GM18508 (cell line): ENCODE measurements at regions not wholly inside any gene's neighbourhood (a gene's known extent, or its start where the extent isn't known, plus 50 kb on each side); places are given as distances from the start of the nearest gene placed in this dataset.
"Not testable (repeated sequence)": the region's sequence is repeated elsewhere in the genome, so short reads cannot be mapped to it uniquely, and the experiment has no call there.

Source experiments
- ATAC-seq: cut with Tn5 transposase; IDR thresholded peaks from one replicate; pipeline ENCODE4 v1.9.1; 2021; ENCODE audit warnings: moderate number of reproducible peaks; ENCODE audit not compliant: insufficient read depth, unreplicated experiment

DNA sequence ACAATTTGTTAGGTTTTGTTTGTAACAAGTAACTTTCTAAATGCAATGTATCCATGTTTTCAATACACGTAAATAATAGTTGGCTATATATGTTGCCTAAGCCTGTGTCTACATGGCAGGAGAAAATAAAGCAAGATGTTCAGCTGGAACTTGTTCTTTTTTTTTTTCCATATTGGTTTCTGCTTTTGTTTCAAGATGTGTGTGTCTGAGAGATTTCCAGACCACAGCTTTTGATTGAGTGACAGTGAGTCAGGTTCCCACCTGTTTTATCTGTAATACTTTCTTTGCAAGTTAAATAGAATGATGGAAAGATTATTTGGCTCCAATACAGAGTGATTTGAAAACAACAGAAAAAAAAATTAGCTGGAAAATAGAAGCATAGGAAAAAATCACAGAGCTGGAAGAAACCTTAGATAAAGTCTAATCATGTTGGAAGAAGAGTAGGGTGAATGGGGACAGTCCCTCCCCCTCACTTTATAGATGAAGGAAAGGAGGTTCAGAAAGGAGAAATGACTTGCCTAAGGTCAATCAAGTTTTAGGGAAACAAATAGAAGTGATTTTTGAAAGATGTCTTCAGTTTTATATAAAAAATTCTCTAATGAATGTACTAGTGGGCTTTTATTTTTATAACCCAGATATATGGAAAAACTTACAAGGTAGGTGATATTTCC, 150.9 kb upstream of the STMND1 start:
- no peak for ATAC-seq

DNA sequence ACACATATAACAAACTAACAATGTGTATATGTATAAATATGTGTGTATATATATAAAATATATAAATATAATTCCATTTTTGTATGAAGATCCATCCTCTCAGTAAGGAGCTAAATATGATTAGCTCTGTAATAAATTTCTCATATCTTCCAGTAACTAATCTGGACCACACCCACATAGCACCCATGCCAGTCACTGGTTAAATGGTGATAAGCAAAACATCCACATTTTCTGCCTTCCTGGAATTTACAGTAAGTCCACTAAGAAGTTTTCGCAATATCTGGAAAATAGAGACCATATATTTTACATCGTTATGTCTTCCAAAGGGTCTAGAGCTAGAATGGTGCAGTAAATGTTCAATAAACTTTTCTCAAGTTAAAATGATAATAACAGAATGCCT, 151.5 kb upstream of the STMND1 start:
- ATAC-seq = no peak

DNA sequence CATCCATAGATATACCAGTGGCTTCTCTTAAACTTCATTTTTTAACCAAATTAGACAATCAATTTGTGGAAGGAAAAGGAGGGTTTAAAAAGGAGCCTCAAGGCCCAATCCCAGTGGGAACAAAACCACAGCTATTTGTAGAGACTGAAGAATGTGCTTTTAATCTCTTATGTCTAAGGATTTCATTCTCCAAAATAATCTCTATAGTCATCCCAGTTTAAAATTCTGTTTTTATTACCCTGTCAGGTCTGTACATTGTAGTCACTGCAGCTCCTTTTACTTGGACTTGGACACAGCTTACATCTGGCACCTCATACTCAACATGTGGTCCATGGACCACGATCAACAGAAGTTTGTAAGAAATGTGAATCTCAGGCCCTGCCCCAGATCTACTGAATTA, 152.1 kb upstream of the STMND1 start:
- no peak for ATAC-seq

DNA sequence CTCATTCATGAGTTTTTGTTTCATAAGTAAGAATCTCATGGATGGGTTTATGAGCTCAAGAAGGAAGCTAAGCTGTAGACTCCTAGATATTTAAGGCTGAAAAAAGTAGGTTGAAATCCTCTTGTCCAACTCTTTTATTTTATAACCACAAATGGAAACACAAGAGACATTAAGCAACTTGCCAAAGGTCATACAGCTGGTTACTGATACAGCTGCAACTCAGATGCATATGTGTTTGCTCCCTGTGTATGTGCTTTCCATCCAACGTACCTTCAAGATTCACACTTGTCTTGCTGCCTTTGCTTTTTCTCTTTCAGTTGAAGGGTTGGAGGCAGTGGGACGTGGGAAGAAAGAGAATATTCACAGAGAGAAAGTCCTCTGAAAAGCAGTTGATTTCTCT, 153.5 kb upstream of the STMND1 start:
- ATAC-seq = no peak

DNA sequence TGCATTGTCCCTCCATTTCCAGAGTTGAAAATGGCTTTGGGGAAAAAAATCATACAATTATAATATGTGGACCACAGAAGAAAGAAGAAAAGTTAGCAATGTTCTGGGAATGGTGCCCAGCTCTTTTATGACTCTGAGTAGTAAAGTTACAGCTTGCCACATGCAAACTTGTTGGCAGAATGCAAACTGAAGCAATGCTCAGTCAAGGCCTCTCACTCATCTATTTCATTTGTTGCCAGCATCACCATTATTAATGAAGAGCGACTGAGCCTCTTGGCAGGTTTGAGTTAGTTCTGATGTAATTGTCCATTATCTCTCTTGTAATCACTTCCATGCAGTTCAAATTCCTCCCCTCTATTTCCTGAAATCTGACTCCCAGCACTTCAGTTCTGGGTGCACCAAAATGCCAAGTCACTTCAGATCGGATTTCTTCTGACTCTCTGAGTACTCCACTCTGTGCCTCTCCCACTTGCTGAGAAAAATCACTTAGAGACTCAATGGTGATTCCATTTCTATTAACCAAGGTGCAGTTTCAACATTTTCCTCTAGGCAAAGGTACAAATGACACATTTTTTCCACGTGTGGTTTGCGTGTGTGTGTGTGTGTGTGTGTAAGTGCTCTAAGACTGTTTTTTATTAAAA, 154.4 kb upstream of the STMND1 start:
- ATAC-seq = no peak

DNA sequence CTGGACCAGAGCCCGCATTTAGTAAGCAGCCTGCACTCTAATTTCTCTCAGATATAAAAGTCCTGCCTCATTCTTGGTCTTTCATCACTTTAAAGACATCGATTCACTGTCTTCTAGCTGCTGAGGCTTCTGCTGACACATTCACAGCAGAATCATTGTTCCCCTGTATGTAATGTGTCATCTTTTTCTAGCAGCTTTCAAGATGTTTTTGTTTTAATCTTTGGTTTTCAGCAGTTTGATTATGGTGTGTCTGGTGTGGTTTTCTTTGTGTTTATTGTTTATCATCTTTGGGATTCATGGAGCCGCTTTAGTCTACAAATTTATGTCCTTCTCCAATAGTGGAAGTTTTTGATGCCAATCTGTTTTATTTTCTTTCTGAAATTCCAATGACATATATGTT, 157.3 kb upstream of the STMND1 start:
- no peak for ATAC-seq

DNA sequence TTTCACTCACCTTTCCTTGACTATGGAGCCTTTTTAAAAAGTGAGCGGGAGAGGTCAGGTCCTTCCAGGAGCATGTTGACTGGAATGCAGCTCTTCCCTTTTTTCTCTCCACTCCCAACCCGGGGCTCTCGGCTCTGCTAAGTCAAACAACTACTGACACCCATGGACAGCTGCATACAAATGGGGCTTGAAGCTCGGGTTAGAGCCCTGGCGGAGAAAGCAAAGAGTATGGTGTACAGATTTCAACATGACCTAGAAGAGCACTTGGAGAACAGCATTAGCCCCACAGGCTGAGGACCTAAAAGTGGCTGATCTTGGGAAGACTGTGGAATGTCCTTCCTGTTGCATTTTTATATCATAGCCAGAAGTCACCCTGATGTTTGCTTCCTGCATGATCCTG, 162.0 kb upstream of the STMND1 start:
- ATAC-seq = no peak

DNA sequence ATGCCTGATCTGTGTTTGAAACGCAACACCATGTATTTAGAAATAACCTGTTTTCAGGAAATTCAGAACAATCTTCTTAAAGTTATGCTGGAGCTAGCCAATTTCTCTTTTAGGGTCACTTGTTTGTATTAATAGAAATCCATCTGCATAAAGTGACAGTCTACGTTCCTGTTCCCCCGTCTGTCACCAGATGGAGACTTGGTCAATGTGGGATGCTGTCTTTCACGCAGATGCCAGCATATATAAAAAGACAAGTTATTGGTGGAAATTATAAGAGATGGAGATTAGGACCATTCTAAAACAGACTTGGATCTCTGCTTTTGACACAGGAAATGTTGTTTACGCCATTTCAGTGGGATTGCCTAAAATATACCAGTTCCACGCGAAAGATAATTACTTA, 162.5 kb upstream of the STMND1 start:
- no peak for ATAC-seq

DNA sequence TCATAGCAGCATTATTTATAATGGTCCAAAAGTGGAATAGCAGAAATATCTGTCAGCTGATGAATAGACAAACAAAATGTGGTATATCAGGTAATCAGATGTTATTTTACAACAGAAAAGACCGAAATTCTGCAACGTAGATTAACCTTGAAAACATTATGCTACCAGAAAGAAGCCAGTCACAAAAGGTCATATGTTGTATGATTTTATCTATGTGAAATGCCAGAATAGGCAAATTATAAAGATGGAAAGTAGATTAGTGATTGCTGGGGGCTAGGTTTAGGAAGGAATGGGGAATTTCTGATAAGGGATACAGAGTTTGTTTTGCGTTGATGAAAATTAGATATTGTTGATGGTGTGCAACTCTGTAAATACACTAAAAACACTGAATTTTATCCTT, 165.0 kb upstream of the STMND1 start:
- ATAC-seq = no peak

DNA sequence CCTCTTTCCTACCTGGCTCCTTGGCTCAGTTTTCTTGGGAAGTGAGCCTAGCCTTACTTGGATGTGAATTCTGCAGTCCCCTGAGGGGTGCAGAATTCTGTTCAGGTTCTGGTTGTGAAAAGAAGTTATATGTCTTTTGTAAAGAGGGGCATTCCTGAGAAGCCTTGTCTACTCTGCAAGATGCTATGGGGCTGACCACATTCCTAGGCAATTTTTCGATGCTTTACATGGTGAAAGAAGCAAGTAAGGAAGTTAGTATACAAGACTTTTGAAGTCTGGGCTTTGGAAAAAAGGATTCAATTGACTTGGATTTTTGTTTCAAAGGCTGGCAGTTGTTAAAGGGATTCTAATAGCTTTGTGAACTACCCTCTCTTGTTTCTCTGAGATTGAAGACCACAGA, 167.9 kb upstream of the STMND1 start:
- ATAC-seq = no peak

DNA sequence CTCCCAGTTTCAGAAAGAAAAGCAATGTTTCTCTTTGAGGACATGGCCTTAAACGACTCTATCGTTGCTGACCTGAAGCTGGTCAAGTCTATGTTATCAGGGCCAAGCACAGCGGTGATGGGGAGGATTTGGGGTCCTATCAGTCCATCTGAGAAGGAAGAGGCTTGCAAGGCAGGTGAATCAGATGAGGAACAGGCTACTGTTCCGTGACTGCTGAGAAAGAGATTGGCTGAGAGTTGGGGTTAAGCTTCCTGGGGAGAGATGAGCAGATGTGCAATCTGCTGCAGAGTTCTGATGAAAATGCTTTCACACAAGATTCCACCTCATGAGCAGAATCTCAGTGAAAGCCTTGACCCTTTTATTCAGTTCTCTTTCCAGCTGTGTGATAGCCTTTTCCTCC, 168.3 kb upstream of the STMND1 start:
- ATAC-seq = no peak

DNA sequence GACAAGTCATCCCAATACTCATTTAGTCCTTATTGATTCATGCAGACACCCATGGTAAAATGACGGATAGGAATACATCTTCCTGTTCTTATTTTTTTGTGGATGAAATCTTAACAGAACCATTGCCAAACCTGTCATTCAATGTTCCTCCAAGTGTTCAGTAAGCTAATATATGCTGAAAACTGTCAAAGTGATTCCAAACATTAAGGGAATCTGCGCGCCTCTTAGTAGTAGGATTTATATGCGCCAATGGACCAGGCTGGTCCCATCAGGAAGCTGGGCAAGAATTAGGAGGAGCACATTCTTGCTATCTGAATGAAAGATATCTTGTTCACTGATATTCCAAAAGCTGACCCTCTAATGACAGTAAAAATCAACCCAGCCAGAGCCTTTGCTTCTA, 168.9 kb upstream of the STMND1 start:
- no peak for ATAC-seq

DNA sequence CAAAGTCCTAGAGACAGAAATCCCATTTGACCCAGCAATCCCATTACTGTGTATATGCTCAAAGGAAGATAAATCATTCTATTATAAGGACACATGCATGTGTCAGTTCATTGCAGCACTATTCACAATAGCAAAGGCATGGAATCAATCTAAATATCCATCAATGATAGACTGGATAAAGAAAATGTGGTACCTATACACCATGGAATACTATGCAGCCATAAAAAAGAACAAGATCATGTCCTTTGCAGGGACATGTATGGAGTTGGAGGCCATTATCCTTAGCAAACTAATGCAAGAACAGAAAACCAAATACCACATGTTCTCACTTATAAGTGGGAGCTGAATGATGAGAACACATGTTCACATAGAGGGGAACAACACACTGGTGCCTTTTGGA, 169.8 kb upstream of the ATXN1 start:
- not testable (repeated sequence) for ATAC-seq

DNA sequence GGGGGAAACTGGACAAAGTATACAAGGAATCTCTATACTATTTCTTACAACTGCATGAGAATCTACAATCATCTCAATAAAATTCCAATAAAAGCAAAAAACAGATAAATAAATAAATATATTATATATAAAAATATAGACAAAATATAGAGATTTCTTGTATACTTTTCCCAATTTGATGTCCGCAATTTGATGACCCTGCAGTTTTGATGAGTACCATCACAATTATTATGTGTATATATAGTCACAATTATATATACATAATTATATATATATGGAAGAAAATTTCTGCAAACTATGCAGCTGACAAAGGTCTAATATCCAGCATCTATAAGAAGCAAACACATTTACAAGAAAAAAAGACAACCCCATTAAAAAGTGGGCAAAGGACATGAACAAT, 169.2 kb upstream of the ATXN1 start:
- ATAC-seq = no peak

DNA sequence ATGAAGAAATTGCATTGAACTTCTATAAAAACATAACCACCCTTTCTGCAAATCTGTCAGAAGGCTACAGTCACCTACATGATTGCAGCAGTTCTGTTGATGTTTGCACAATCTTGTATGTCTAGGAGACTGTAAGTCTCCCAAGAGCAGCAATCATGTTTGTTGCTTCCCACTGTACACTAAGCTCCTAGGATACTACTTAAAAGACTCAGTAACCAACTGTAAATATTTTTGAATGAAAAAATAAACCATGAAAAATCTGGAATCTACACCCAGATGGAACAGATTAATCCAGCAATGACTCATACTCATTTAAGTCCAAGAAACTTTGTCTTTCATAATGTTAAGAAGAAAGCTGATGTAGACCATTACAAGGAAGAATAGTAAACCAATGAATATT, 168.5 kb upstream of the ATXN1 start:
- ATAC-seq = no peak

DNA sequence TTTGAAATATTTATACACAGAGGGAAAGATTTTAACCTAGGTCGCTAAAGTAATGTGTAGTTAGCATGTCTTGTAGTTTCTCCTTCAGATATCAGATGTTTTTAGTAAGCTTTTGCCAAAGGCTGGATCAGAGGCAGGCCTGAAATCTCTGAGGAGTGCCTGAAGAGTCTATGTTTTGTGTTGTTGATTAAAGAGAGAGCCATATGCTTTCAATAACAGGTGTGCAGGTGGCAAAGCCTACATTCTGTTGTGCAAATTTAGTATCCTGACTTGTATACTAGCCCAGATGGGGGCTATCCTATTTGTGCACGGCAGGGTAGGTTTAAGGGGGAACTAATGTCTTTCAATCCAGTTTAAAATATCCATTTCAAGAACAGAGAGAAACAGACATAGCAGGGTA, 167.1 kb upstream of the ATXN1 start:
- ATAC-seq = no peak

DNA sequence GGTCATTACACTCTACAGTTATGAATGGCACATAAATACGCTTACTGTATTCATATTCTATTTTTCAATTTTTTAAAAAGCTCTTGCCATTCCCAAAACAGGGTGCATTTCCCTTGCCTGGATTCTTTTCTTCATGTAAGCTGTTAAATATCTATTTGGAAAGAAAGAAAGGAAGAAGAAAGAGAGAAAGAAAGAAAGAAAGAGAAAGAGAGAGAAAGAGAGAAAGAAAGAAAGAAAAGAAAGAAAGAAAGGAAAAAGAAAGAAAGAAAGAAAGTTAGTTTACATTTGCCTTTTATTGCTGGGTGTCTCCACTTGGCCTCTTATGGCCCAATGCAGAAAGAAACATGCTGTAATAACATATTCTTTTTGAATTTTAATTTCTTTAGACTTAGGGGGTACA, 165.9 kb upstream of the ATXN1 start:
- ATAC-seq = no peak

DNA sequence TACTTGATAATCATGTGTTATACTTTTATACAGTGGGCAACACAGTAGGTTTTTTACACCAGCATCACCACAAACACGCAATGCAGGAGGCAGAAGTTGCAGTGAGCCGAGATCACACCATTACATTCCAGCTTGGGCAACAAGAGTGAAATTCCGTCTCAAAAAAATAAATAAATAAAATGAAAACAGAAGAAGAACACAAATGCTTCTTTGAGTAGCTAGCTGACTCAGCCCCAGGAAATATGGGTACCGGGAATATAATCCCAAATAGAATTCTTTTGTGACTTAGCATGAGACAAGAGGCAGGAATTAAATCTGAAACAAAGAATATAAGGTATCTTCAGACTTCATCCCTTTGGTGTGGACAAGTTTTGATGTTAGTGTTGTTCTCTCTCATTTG, 164.2 kb upstream of the ATXN1 start:
- ATAC-seq = no peak

DNA sequence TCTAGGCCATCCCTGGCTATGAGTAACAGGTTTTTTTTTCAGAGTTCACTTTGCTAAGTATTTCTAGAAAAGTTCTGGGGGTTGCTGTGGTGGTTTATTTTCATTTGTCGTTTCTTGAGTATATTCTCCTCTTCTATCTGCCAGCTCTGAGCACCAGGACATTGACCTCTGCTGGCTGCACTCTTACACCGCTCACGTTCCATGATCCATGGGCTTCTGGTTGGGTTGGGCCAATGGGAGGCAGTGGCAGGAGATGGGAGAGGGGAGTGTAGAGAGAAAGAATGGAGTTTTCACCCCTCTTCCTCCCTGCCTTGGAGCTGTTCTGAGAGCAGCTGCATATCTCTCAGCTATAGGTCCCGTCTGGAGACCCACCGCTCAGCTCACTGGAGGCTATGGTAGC, 161.0 kb upstream of the ATXN1 start:
- ATAC-seq = no peak

DNA sequence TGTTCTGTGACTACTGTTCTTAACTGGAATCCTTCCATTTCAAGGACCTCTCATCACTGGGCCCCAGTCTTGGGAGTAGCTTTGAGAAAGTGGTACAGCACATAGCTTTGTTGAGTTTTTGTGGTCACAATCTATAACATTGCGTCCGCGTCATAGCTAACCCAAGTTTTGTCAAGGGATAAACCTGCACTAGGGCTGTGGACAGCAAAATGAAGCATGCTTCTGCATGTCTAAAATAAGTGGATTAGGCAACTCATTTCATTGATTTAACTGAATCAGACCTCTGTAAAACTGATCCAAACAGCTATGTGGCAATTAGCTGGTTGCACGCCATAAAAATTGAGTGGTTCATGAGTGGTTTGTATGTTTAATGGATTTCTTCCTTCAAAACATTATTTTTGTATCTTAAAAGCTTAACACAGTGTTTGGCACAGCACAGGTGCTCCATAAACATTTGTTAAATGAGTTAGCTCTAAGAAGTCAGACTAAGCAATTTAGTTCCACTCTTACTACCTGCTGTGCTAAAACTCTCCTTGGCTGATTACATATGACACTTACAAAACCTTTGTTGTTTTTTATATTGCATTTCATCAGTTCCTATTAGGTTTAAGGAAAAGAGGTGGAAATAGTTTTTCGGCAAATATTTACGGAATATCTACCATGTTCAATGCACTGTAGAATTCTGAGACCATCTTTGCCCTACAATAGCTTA, 160.3 kb upstream of the ATXN1 start:
- no peak for ATAC-seq

DNA sequence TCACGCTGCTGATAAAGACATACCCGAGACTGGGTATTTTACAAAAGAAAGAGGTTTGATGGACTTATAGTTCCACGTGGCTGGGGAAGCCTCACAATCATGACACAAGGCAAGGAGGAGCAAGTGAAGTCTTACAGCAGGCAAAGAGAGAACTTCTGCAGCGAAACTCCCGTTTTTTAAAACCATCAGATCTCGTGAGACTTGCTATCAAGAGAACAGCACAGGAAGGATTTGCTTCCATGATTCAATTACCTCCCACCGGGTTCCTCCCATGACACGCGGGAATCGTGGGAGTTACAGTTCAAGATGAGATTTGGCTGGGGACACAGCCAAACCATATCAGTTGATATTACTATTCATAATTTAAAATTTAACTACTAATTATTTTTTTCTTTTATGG, 157.3 kb upstream of the ATXN1 start:
- no peak for ATAC-seq

DNA sequence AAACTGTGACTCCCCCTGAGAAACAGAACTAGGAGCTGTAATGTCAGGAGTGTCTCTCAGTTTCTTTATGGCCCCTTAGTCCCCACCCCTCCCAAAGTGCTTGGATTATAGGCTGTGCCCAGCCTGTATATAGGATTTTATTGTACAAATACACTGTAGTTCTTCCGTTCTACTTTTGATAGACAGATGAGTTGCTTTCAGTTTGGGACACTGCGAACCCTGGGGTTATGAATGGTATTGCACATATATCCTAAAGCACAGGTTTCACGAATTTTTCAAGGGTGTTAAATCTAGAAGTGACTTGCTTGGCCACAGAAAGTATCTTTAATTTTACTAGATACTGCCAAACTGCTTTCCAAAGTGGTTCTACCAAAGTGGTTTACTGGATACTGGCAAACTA, 152.9 kb upstream of the ATXN1 start:
- ATAC-seq = no peak
